Hepatocyte (in vitro differentiated cells): ENCODE measurements at regions not wholly inside any gene's neighbourhood (a gene's known extent, or its start where the extent isn't known, plus 50 kb on each side); places are given as distances from the start of the nearest gene placed in this dataset.
"Not testable (repeated sequence)": the region's sequence is repeated elsewhere in the genome, so short reads cannot be mapped to it uniquely, and the experiment has no call there.

Experiments used
- DNase-seq: peaks from one replicate; pipeline ENCODE4 v3.0.0-alpha.2; 2016; ENCODE audit warnings: low spot score
- H2AFZ ChIP-seq: fragments of 200-600 bp; sonication (generic); 2 replicates; pipeline ENCODE4 v1.6.0; 2016; ENCODE audit warnings: antibody characterized with exemption, mild to moderate bottlenecking
- H3K27ac ChIP-seq: fragments of 200-600 bp; sonication (generic); 2 replicates; pipeline ENCODE4 v1.5.1; 2016; ENCODE audit warnings: mild to moderate bottlenecking
- H3K27me3 ChIP-seq: fragments of 200-600 bp; sonication (generic); 2 replicates; pipeline ENCODE4 v1.6.1; 2016
- H3K36me3 ChIP-seq: fragments of 200-600 bp; sonication (generic); replicated peaks from 2 replicates; pipeline ENCODE4 v1.5.1; 2016; ENCODE audit warnings: low read depth; ENCODE audit not compliant: insufficient read depth
- H3K4me1 ChIP-seq: fragments of 200-600 bp; sonication (generic); 2 replicates; pipeline ENCODE4 v1.5.1; 2016; ENCODE audit warnings: mild to moderate bottlenecking, moderate library complexity; ENCODE audit not compliant: insufficient read depth
- H3K4me2 ChIP-seq: fragments of 200-600 bp; sonication (generic); 2 replicates; pipeline ENCODE4 v1.6.0; 2016
- H3K4me3 ChIP-seq: fragments of 200-600 bp; sonication (generic); 2 replicates; pipeline ENCODE4 v1.5.1; 2016; ENCODE audit warnings: mild to moderate bottlenecking
- H3K79me2 ChIP-seq: fragments of 200-600 bp; sonication (generic); 2 replicates; pipeline ENCODE4 v1.6.0; 2017; ENCODE audit warnings: mild to moderate bottlenecking
- H3K9me2 ChIP-seq: fragments of 200-600 bp; sonication (generic); replicated peaks from 2 replicates; pipeline ENCODE4 v1.6.0; 2017; ENCODE audit warnings: mild to moderate bottlenecking; ENCODE audit not compliant: insufficient read depth
- H3K9me3 ChIP-seq: fragments of 200-600 bp; sonication (generic); 2 replicates; pipeline ENCODE4 v1.5.1; 2016; ENCODE audit warnings: low read depth, mild to moderate bottlenecking
- H4K20me1 ChIP-seq: fragments of 200-600 bp; sonication (generic); 2 replicates; pipeline ENCODE4 v1.6.0; 2016; ENCODE audit warnings: mild to moderate bottlenecking; ENCODE audit not compliant: insufficient read depth, poor library complexity, severe bottlenecking
- CTCF ChIP-seq: fragments of 200-600 bp; sonication (generic); IDR thresholded peaks from 2 replicates; pipeline ENCODE4 v1.5.1; 2016; ENCODE audit warnings: antibody characterized with exemption, mild to moderate bottlenecking; ENCODE audit not compliant: poor library complexity
- EZH2 ChIP-seq: fragments of 200-600 bp; sonication (generic); IDR thresholded peaks from 2 replicates; pipeline ENCODE4 v1.6.1; 2016; ENCODE audit warnings: antibody characterized with exemption, mild to moderate bottlenecking, borderline replicate concordance
- EZH2phosphoT487 ChIP-seq: fragments of 200-600 bp; sonication (generic); IDR thresholded peaks from one replicate; pipeline ENCODE4 v1.6.1; 2018; ENCODE audit warnings: antibody characterized with exemption, mild to moderate bottlenecking, low read depth, moderate library complexity; ENCODE audit not compliant: unreplicated experiment, severe bottlenecking
- WGBS: methylation state at CpG from one replicate; pipeline ENCODE4 v1.1.6; 2016; ENCODE audit warnings: low lambda C conversion rate; ENCODE audit errors: missing lambda C conversion rate; 5-methylcytosine and 5-hydroxymethylcytosine counted together

GRCh38 chr11:29063630-29064361 is 953.0 kb downstream of the KCNA4 start:
- Histone ChIP-seq H3K4me1 (no peaks in the 10 kb centered on the region), H3K4me2 (no peak overlapping the region), H3K9me2 (no peaks in the 10 kb centered on the region), H3K36me3 (no peaks in the 10 kb centered on the region), H3K27me3 (no peaks in the 10 kb centered on the region), H3K9me3 (no peaks in the 10 kb centered on the region), H3K4me3 (no peak overlapping the region), H3K27ac (no peak overlapping the region), H4K20me1 (no peaks in the 10 kb centered on the region), H2AFZ (no peak overlapping the region), H3K79me2 (no peaks in the 10 kb centered on the region)
- no peak for DNase-seq
- TF ChIP-seq CTCF: no peak
- 81% methylated on average over 3 of the region's 3 CpGs for WGBS

GRCh38 chr11:29061452-29061851 is 953.3 kb downstream of the METTL15 start:
- H3K9me2 ChIP-seq: no peaks in the 10 kb centered on the region
- no peak for TF ChIP-seq EZH2phosphoT487
- TF ChIP-seq EZH2: no peak
- TF ChIP-seq CTCF: no peak
- no peaks in the 10 kb centered on the region for H3K9me3 ChIP-seq
- no peaks in the 10 kb centered on the region for H4K20me1 ChIP-seq
- no peaks in the 10 kb centered on the region for H3K36me3 ChIP-seq
- H3K27ac ChIP-seq: no peak overlapping the region
- H3K4me3 ChIP-seq: no peak overlapping the region
- H2AFZ ChIP-seq: no peak overlapping the region
- no peaks in the 10 kb centered on the region for H3K4me1 ChIP-seq
- H3K4me2 ChIP-seq: no peak overlapping the region
- no peaks in the 10 kb centered on the region for H3K27me3 ChIP-seq
- H3K79me2 ChIP-seq: no peaks in the 10 kb centered on the region
- no peak for DNase-seq

DNA sequence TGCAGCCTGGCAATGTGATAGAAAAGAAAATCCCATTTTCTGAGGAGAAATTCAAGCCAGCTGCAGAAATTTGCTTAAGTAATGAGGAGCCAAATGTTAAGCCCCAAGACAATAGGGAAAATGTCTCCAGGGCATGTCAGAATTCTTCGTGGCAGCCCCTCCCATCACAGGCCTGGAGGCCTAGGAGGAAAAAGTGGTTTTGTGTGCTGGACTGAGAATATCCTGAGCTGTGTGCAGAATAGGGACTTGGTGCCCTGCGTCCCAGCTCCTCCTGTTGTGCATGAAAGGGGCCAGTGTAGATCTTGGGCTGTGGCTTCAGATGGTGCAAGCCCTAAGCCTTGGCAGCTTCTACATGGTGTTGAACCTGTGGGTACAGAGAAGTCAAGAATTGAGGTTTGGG is 948.3 kb downstream of the METTL15 start:
- not testable (repeated sequence) for DNase-seq, H2AFZ ChIP-seq, H3K9me2 ChIP-seq, H3K4me3 ChIP-seq, H3K4me2 ChIP-seq, H3K36me3 ChIP-seq, H4K20me1 ChIP-seq, H3K27me3 ChIP-seq, H3K4me1 ChIP-seq, H3K79me2 ChIP-seq, H3K27ac ChIP-seq, H3K9me3 ChIP-seq
- 74% methylated on average over 2 of the region's 2 CpGs for WGBS

DNA sequence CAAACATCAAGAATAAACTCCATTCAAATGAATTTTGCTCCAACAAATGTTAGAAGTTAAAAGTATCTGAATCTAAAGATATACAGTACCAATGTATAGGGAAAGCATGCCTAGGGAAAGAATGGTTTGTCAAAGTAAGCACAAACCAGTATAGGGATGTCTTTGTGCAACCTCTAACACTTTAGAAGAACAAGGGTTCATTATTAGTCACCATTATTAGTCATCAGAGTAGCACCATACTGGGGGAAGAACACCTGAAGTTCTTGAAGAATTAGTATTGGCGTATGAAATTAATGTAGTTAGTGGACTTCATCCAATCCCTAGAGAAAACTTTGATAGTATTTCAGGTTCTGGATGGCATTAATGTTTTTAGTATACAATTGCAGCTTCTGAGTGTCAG is 943.7 kb downstream of the METTL15 start:
- H3K27ac ChIP-seq: no peak overlapping the region
- 97% methylated on average over 1 of the region's 1 CpG for WGBS
- no peaks in the 10 kb centered on the region for H3K36me3 ChIP-seq
- no peaks in the 10 kb centered on the region for H4K20me1 ChIP-seq
- H3K27me3 ChIP-seq: no peaks in the 10 kb centered on the region
- H3K9me3 ChIP-seq: no peaks in the 10 kb centered on the region
- no peak for TF ChIP-seq EZH2
- no peak for TF ChIP-seq EZH2phosphoT487
- no peak for TF ChIP-seq CTCF
- no peaks in the 10 kb centered on the region for H3K9me2 ChIP-seq
- H3K4me1 ChIP-seq: no peaks in the 10 kb centered on the region
- H3K79me2 ChIP-seq: no peaks in the 10 kb centered on the region
- H2AFZ ChIP-seq: no peak overlapping the region
- no peak overlapping the region for H3K4me2 ChIP-seq
- DNase-seq: no peak
- H3K4me3 ChIP-seq: no peak overlapping the region

DNA sequence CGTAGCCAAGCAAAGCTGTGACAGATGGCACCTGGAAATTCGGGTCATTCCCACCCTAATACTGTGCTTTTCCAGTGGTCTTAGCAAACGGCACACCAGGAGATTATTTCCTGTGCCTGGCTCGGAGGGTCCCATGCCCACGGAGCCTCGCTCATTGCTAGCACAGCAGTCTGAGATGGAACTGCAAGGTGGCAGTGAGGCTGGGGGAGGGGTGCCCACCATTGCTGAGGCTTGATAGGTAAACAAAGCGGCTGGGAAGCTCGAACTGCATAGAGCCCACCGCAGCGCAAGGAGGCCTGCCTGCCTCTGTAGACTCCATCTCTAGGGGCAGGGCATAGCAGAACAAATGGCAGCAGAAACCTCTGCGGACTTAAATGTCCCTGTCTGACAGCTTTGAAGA is 942.8 kb downstream of the METTL15 start:
- not testable (repeated sequence) for H3K9me2 ChIP-seq, DNase-seq, H3K36me3 ChIP-seq, H3K9me3 ChIP-seq, H3K4me1 ChIP-seq, H3K27me3 ChIP-seq, H4K20me1 ChIP-seq, H2AFZ ChIP-seq, H3K79me2 ChIP-seq, H3K4me2 ChIP-seq, H3K27ac ChIP-seq, H3K4me3 ChIP-seq
- 91% methylated on average over 11 of the region's 11 CpGs for WGBS
